ENCODE measurements at regions not wholly inside any gene's neighbourhood (a gene's known extent, or its start where the extent isn't known, plus 50 kb on each side); places are given as distances from the start of the nearest gene placed in this dataset.

DNA sequence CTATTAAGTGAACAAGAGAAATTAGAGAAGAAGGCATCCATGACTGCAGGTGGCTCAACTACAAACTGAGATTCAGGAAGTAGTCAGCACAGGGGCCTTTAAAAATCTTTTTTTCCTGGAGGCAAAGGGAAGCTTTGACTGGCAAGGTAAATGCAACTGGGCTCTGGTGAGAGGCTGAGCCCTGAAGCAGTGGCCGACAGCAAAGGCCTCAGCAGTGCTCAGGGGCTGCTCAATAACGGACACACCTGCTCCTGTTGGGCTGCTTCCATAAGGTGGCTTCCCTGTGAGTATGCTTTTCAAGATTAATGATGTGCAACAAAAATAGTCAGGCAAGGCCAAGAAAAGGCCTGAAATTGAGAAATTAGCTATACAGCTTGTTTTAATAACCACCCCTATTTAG, 134.2 kb upstream of the RGMB start:
- Histone ChIP-seq H3K27ac (no peak overlapping the region), H3K4me3 (no peak overlapping the region), H3K27me3 (no peaks in the 10 kb centered on the region), H3K4me1 (no peaks in the 10 kb centered on the region), H3K36me3 (no peaks in the 10 kb centered on the region), H3K9me3 (no peaks in the 10 kb centered on the region)
- no peak for DNase-seq (ENCODE audit: low spot score)
- TF ChIP-seq, protein P1, sequence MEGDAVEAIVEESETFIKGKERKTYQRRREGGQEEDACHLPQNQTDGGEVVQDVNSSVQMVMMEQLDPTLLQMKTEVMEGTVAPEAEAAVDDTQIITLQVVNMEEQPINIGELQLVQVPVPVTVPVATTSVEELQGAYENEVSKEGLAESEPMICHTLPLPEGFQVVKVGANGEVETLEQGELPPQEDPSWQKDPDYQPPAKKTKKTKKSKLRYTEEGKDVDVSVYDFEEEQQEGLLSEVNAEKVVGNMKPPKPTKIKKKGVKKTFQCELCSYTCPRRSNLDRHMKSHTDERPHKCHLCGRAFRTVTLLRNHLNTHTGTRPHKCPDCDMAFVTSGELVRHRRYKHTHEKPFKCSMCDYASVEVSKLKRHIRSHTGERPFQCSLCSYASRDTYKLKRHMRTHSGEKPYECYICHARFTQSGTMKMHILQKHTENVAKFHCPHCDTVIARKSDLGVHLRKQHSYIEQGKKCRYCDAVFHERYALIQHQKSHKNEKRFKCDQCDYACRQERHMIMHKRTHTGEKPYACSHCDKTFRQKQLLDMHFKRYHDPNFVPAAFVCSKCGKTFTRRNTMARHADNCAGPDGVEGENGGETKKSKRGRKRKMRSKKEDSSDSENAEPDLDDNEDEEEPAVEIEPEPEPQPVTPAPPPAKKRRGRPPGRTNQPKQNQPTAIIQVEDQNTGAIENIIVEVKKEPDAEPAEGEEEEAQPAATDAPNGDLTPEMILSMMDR (IDR thresholded peaks at IDR 0.05) = no peak

DNA sequence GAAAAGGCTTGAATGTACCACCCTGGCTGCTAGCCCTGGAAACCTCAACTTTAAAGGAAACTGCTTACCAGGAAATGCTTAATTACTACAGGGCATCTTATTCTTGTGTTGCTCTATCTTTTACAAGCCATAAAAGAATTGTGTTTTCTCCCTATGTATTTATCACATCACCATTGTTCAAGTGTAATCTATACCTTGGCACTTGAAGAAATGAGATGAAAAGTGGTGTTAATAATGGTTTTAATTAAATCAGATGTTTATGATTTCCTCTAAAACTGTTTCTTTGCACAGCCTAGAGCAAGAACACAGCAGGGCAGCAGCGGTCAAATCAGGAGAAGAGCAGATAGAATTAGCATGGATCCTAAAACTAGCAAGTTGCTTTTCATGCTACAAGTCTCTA, 131.8 kb upstream of the RGMB start:
- TF ChIP-seq, protein P1 (IDR thresholded peaks at IDR 0.05) = no peak
- Histone ChIP-seq H3K9me3 (no peaks in the 10 kb centered on the region), H3K4me3 (no peak overlapping the region), H3K36me3 (no peaks in the 10 kb centered on the region), H3K27ac (no peak overlapping the region), H3K4me1 (no peaks in the 10 kb centered on the region), H3K27me3 (no peaks in the 10 kb centered on the region)
- DNase-seq (ENCODE audit: low spot score) = no peak

DNA sequence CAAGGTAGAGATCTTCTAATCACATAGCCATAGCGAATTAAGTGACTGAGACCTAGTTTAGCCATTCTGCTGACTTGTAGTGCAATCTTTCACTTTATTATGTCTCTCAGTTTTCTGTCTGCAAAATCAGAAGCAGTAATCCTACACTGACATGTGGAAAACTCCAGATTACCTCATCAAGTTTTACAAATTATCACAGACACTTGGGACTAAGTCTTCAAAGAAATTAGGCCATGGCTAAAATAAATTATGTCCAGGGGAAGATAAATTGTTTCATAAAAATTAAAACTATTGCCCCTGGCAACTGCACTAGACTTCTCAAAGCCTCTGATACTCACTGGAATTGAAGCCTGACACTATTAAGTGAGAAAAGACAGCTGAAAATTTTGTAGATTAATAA, 129.9 kb upstream of the RGMB start:
- Histone ChIP-seq H3K9me3 (no peaks in the 10 kb centered on the region), H3K36me3 (no peaks in the 10 kb centered on the region), H3K4me3 (no peak overlapping the region), H3K27ac (no peak overlapping the region), H3K4me1 (no peaks in the 10 kb centered on the region), H3K27me3 (no peaks in the 10 kb centered on the region)
- DNase-seq (ENCODE audit: low spot score) = no peak
- TF ChIP-seq, protein P1 (IDR thresholded peaks at IDR 0.05) = no peak

DNA sequence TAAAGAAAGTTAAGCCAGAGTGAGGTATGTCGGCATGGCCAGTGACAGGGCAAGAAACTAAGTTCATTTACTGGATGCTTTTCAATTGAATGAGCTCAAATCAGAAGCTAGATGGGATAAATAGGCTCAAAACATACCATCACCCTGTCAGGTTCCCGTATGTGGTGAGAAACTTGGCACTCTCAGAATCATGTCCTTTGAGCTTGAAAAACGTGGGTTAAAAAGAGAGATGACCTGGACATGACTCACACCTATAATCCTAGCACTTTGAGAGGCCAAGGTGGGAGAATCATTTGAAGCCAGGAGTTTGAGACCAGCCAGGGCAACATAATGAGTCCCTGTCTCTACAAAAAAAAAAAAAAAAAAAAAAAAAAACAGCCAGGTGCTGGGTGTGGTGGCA, 121.7 kb upstream of the RGMB start:
- no peaks in the 10 kb centered on the region for H3K4me1 ChIP-seq
- H3K9me3 ChIP-seq = no peaks in the 10 kb centered on the region
- H3K27ac ChIP-seq = no peak overlapping the region
- DNase-seq (ENCODE audit: low spot score) = no peak
- TF ChIP-seq, protein P1 (IDR thresholded peaks at IDR 0.05) = no peak
- no peaks in the 10 kb centered on the region for H3K36me3 ChIP-seq
- no peak overlapping the region for H3K4me3 ChIP-seq
- H3K27me3 ChIP-seq = no peaks in the 10 kb centered on the region

DNA sequence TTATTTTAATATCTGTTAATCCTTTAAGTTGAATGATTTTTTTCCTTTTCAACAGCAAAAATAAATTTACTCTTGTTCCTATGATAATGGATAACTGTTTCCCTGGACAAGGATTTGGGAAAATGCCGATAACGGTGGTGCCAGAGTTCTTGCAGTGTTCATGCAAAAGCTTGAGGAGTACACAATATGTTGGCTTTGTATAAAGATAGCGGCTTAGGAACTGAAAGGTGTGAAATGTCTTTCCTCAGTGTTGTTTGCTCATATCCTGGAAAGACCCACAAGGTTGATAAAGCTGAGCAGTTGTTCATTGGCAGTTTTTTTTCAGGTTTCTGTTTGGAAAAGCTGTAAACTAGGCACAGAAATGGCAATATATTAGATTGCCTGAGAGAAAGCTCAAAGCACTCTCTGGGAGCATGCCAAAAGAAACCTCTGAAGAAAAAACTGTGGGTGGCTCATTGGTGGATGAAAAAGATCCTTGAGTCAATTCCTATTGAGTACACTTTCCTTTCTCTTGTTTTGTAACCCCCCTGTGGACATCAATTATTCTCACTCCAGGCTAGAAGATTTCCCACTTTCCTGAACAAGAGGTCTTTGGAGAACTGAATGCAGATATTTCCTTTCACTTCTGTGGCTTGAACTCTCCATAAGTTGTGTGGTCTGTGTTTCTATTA, 117.2 kb upstream of the RGMB start:
- Histone ChIP-seq H3K27me3 (no peaks in the 10 kb centered on the region), H3K4me1 (no peaks in the 10 kb centered on the region), H3K27ac (no peak overlapping the region), H3K4me3 (no peak overlapping the region), H3K9me3 (no peaks in the 10 kb centered on the region), H3K36me3 (no peaks in the 10 kb centered on the region)
- TF ChIP-seq, protein P1 (IDR thresholded peaks at IDR 0.05) = no peak
- DNase-seq (ENCODE audit: low spot score) = no peak

DNA sequence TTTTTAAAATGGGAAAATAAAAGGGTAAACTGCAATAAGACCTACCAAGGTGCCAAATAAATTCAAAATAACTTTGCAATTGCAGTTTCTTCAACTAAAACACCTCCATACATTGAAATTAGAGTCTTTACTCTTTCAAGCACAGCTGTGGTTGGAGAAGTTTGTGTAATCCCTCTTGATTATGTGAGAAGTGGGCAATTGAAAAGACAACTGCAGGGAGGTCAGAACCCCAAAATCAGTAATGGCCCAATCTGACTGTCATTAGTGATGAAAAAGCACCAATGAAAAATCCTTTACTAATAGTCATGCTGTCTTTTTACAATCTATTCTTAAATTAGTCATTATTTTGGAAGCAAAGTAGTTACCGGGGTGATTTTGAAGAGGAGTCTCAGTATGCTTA, 116.7 kb upstream of the RGMB start:
- DNase-seq (ENCODE audit: low spot score) = no peak
- Histone ChIP-seq H3K9me3 (no peaks in the 10 kb centered on the region), H3K36me3 (no peaks in the 10 kb centered on the region), H3K4me3 (no peak overlapping the region), H3K27me3 (no peaks in the 10 kb centered on the region), H3K4me1 (no peaks in the 10 kb centered on the region), H3K27ac (no peak overlapping the region)
- TF ChIP-seq, protein P1 (IDR thresholded peaks at IDR 0.05) = no peak
